ENCODE measurements at regions not wholly inside any gene's neighbourhood (a gene's known extent, or its start where the extent isn't known, plus 50 kb on each side); places are given as distances from the start of the nearest gene placed in this dataset.
A peak's percentile ranks its signal among the peaks of the same experiment; 100 is the strongest.
"Not testable (repeated sequence)": the region's sequence is repeated elsewhere in the genome, so short reads cannot be mapped to it uniquely, and the experiment has no call there.

DNA sequence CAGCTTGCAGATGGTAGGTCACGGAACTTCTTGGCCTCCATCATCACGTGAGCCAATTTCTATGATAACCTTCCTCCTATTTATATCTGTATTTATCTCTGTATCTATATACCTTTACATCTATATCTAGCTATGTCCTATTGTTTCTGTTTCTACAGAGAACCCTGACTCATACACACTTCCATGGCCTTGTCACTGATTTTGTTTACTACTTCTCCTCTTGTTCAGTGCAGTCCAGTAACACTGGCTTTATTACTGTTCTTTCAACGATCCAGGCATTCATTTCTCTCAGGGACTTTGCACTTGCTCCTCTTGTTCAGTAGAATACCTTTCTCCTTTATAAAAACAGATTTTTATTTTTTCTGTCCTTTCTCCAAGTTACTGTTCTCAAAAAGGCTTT, 937.0 kb upstream of the ALCAM start:
- H3K4me3 Mint-ChIP-seq (ENCODE audit: unreplicated experiment), result no peak overlapping the region
- H3K27me3 Mint-ChIP-seq (ENCODE audit: unreplicated experiment), result no peaks in the 10 kb centered on the region
- TF ChIP-seq, protein P1, sequence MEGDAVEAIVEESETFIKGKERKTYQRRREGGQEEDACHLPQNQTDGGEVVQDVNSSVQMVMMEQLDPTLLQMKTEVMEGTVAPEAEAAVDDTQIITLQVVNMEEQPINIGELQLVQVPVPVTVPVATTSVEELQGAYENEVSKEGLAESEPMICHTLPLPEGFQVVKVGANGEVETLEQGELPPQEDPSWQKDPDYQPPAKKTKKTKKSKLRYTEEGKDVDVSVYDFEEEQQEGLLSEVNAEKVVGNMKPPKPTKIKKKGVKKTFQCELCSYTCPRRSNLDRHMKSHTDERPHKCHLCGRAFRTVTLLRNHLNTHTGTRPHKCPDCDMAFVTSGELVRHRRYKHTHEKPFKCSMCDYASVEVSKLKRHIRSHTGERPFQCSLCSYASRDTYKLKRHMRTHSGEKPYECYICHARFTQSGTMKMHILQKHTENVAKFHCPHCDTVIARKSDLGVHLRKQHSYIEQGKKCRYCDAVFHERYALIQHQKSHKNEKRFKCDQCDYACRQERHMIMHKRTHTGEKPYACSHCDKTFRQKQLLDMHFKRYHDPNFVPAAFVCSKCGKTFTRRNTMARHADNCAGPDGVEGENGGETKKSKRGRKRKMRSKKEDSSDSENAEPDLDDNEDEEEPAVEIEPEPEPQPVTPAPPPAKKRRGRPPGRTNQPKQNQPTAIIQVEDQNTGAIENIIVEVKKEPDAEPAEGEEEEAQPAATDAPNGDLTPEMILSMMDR (IDR thresholded peaks at IDR 0.05), result no peak
- H3K36me3 Mint-ChIP-seq (ENCODE audit: unreplicated experiment), result no peaks in the 10 kb centered on the region
- peaks cover 7% of the 10 kb centered on the region for H3K9me3 Mint-ChIP-seq (ENCODE audit: unreplicated experiment)
- no peak for DNase-seq (ENCODE audit: extremely low spot score, unreplicated experiment)
- peaks cover 17% of the 10 kb centered on the region for H3K4me1 Mint-ChIP-seq (ENCODE audit: unreplicated experiment)
- H3K27ac Mint-ChIP-seq (ENCODE audit: unreplicated experiment), result no peak overlapping the region

DNA sequence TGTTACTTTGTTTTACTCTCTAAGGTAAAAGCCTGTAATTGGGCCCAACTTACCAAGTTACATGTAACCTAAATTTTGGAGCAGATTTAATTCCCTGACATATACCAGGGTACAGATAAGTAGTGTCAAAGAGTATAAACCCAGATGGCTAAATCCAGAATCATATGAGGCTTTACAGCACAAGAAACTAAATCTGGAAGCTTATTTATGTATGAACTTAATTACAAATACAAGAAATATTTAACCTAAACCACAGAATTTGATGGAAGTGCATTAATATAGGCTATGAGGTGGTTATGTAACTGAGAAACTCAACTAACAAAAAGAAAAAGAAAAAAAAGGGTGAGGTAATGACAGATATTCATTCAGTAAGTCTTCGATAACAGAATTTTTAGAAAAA, 930.2 kb upstream of the ALCAM start:
- no peak overlapping the region for H3K4me3 Mint-ChIP-seq (ENCODE audit: unreplicated experiment)
- H3K36me3 Mint-ChIP-seq (ENCODE audit: unreplicated experiment), result no peaks in the 10 kb centered on the region
- H3K27ac Mint-ChIP-seq (ENCODE audit: unreplicated experiment), result peak overlapping the region; percentile 70
- TF ChIP-seq, protein P1 (IDR thresholded peaks at IDR 0.05), result no peak
- H3K4me1 Mint-ChIP-seq (ENCODE audit: unreplicated experiment), result peaks cover 38% of the 10 kb centered on the region
- peaks cover 4% of the 10 kb centered on the region for H3K9me3 Mint-ChIP-seq (ENCODE audit: unreplicated experiment)
- no peaks in the 10 kb centered on the region for H3K27me3 Mint-ChIP-seq (ENCODE audit: unreplicated experiment)
- DNase-seq (ENCODE audit: extremely low spot score, unreplicated experiment), result no peak

DNA sequence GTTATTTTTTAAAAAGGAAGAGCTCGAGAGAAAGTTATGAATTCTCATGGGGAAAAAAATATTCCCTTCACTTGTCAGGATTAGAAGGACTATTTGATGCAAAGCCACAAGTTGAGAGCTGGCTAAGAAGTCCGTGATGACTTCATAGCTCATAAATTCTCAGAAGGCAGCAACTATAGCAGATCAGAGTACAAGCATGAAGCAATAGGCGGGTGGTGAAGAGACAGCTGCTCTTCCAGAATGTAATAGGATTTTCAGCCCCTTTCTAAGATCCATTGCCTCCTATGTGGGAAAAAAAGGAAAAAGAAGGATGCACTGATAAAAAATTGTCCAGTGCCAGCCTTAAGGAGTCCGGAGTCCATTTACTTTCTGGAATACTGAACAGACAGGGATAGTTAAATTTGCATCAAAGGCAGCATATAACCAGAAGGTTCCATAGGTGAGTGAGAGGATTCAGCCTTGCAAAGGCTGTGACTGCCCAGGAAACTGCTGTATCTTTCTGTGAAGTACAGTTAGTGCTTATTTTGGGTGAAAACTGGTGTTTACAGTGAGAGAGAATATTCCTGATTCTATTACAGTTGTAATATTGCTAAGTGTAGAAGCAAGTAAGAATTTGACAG, 929.5 kb upstream of the ALCAM start:
- Mint-ChIP-seq H3K4me1 (ENCODE audit: unreplicated experiment) (peaks cover 44% of the 10 kb centered on the region), H3K36me3 (ENCODE audit: unreplicated experiment) (no peaks in the 10 kb centered on the region), H3K4me3 (ENCODE audit: unreplicated experiment) (no peak overlapping the region), H3K27ac (ENCODE audit: unreplicated experiment) (peak overlapping the region; percentile 70), H3K9me3 (ENCODE audit: unreplicated experiment) (peaks cover 4% of the 10 kb centered on the region), H3K27me3 (ENCODE audit: unreplicated experiment) (no peaks in the 10 kb centered on the region)
- DNase-seq (ENCODE audit: extremely low spot score, unreplicated experiment), result no peak
- TF ChIP-seq, protein P1 (IDR thresholded peaks at IDR 0.05), result no peak

DNA sequence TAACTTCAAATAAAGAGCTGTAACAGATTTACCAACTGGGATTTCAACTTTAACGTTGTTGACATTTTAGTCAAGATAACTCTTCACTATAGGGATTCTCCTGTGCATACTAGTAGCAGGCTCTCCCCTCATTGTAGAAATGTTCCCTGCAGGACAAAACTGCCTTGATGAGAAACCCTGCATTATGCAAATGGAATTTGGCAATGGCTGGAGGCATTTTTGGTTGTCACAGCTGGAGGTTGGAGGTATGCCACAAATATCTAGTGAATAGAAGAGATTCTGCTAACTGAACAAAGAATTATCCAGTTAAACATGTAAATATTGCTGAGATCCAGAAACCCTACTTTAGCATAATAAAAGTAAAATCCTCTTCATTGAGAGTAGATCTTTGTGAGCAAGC, 928.8 kb upstream of the ALCAM start:
- no peak overlapping the region for H3K4me3 Mint-ChIP-seq (ENCODE audit: unreplicated experiment)
- peaks cover under 1% of the 10 kb centered on the region for H3K9me3 Mint-ChIP-seq (ENCODE audit: unreplicated experiment)
- no peak for DNase-seq (ENCODE audit: extremely low spot score, unreplicated experiment)
- TF ChIP-seq, protein P1 (IDR thresholded peaks at IDR 0.05), result no peak
- no peaks in the 10 kb centered on the region for H3K36me3 Mint-ChIP-seq (ENCODE audit: unreplicated experiment)
- no peaks in the 10 kb centered on the region for H3K27me3 Mint-ChIP-seq (ENCODE audit: unreplicated experiment)
- H3K4me1 Mint-ChIP-seq (ENCODE audit: unreplicated experiment), result peaks cover 44% of the 10 kb centered on the region
- peak overlapping the region; percentile 70 for H3K27ac Mint-ChIP-seq (ENCODE audit: unreplicated experiment)

DNA sequence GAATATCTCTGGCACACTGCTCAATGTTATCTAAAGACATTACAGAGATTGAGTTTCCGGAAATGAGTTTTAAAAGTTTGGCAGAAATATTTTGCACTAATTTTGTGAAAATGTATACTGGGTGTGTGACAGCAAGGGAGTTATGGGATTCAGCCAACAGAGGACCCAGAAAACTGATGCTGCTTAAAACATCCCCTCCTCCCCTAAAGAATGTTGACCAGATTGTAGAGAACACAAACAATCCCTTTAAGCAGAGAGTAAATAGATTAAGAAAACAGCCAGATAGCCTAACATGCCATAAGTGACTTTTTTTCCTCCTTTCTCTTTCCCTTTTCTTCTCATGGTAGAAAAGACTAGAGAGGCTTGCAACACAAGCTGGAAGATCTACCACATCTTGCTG, 928.0 kb upstream of the ALCAM start:
- H3K9me3 Mint-ChIP-seq (ENCODE audit: unreplicated experiment), result no peaks in the 10 kb centered on the region
- peaks cover 44% of the 10 kb centered on the region for H3K4me1 Mint-ChIP-seq (ENCODE audit: unreplicated experiment)
- no peak for DNase-seq (ENCODE audit: extremely low spot score, unreplicated experiment)
- H3K27me3 Mint-ChIP-seq (ENCODE audit: unreplicated experiment), result no peaks in the 10 kb centered on the region
- no peak overlapping the region for H3K4me3 Mint-ChIP-seq (ENCODE audit: unreplicated experiment)
- TF ChIP-seq, protein P1 (IDR thresholded peaks at IDR 0.05), result no peak
- H3K27ac Mint-ChIP-seq (ENCODE audit: unreplicated experiment), result peak overlapping the region; percentile 25
- no peaks in the 10 kb centered on the region for H3K36me3 Mint-ChIP-seq (ENCODE audit: unreplicated experiment)

DNA sequence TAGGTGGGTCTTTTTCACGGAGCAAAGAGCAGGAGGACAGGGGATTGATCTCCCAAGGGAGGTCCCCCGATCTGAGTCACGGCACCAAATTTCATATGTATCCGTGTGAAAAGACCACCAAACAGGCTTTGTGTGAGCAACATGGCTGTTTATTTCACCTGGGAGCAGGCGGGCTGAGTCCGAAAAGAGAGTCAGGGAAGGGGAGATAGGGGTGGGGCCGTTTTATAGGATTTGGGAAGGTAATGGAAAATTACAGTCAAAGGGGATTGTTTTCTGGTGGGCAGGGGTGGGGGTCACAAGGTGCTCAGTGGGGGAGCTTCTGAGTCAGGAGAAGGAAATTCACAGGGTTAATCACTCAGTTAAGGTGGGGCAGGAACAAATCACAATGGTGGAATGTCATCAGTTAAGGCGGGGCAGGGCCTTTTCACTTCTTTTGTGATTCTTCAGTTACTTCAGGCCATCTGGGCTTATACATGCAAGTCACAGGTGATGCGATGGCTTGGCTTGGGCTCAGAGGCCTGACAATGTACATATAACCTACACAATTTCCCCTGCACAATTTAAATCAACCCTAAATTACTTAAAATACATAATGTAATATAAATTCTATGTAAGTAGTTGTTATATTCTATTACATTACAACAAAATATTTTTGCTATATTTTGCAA, 921.3 kb upstream of the ALCAM start:
- not testable (repeated sequence) for H3K9me3 Mint-ChIP-seq (ENCODE audit: unreplicated experiment); DNase-seq (ENCODE audit: extremely low spot score, unreplicated experiment); H3K27ac Mint-ChIP-seq (ENCODE audit: unreplicated experiment); H3K36me3 Mint-ChIP-seq (ENCODE audit: unreplicated experiment); H3K4me3 Mint-ChIP-seq (ENCODE audit: unreplicated experiment); H3K27me3 Mint-ChIP-seq (ENCODE audit: unreplicated experiment)
- peaks cover 11% of the 10 kb centered on the region for H3K4me1 Mint-ChIP-seq (ENCODE audit: unreplicated experiment)
